ENCODE measurements at regions not wholly inside any gene's neighbourhood (a gene's known extent, or its start where the extent isn't known, plus 50 kb on each side); places are given as distances from the start of the nearest gene placed in this dataset.

- no peaks in the 10 kb centered on the region for H3K9me3 ChIP-seq
- TF ChIP-seq CTCF (IDR thresholded peaks at IDR 0.05), result no peak
- H3K4me3 ChIP-seq (ENCODE audit: low read depth in 1 of 2, low read length in 1 of 2), result no peak overlapping the region
- H3K36me3 ChIP-seq, result no peaks in the 10 kb centered on the region
- H3K27ac ChIP-seq, result no peak overlapping the region
- peaks cover 13% of the 10 kb centered on the region for H3K27me3 ChIP-seq
- no peaks in the 10 kb centered on the region for H3K4me1 ChIP-seq (ENCODE audit: control insufficient read depth in 1 of 2, insufficient read depth in 1 of 2, low read depth in 1 of 2, low read length in 1 of 2)
Measured at GRCh38 chr3:10745392-10745791, 70.6 kb upstream of the SLC6A11 start.

GRCh38 chr3:10746001-10746400 lies 70.0 kb upstream of the SLC6A11 start:
- Histone ChIP-seq H3K36me3 (no peaks in the 10 kb centered on the region), H3K4me3 (ENCODE audit: low read depth in 1 of 2, low read length in 1 of 2) (no peak overlapping the region), H3K27me3 (peaks cover 13% of the 10 kb centered on the region), H3K9me3 (no peaks in the 10 kb centered on the region), H3K4me1 (ENCODE audit: control insufficient read depth in 1 of 2, insufficient read depth in 1 of 2, low read depth in 1 of 2, low read length in 1 of 2) (no peaks in the 10 kb centered on the region), H3K27ac (no peak overlapping the region)
- no peak for TF ChIP-seq CTCF (IDR thresholded peaks at IDR 0.05)

GRCh38 chr3:10746684-10747083 lies 69.3 kb upstream of the SLC6A11 start:
- Histone ChIP-seq H3K27me3 (peaks cover 13% of the 10 kb centered on the region), H3K4me1 (ENCODE audit: control insufficient read depth in 1 of 2, insufficient read depth in 1 of 2, low read depth in 1 of 2, low read length in 1 of 2) (no peaks in the 10 kb centered on the region), H3K4me3 (ENCODE audit: low read depth in 1 of 2, low read length in 1 of 2) (no peak overlapping the region), H3K9me3 (no peaks in the 10 kb centered on the region), H3K27ac (no peak overlapping the region), H3K36me3 (no peaks in the 10 kb centered on the region)
- TF ChIP-seq CTCF (IDR thresholded peaks at IDR 0.05), result no peak

GRCh38 chr3:10747341-10747740 lies 68.7 kb upstream of the SLC6A11 start:
- Histone ChIP-seq H3K27ac (no peak overlapping the region), H3K4me3 (ENCODE audit: low read depth in 1 of 2, low read length in 1 of 2) (no peak overlapping the region), H3K36me3 (no peaks in the 10 kb centered on the region), H3K9me3 (no peaks in the 10 kb centered on the region), H3K4me1 (ENCODE audit: control insufficient read depth in 1 of 2, insufficient read depth in 1 of 2, low read depth in 1 of 2, low read length in 1 of 2) (no peaks in the 10 kb centered on the region), H3K27me3 (peaks cover 13% of the 10 kb centered on the region)
- no peak for TF ChIP-seq CTCF (IDR thresholded peaks at IDR 0.05)

- TF ChIP-seq CTCF (IDR thresholded peaks at IDR 0.05), result no peak
- Histone ChIP-seq H3K36me3 (no peaks in the 10 kb centered on the region), H3K4me1 (ENCODE audit: control insufficient read depth in 1 of 2, insufficient read depth in 1 of 2, low read depth in 1 of 2, low read length in 1 of 2) (no peaks in the 10 kb centered on the region), H3K9me3 (no peaks in the 10 kb centered on the region), H3K27me3 (peaks cover 18% of the 10 kb centered on the region), H3K4me3 (ENCODE audit: low read depth in 1 of 2, low read length in 1 of 2) (no peak overlapping the region), H3K27ac (no peak overlapping the region)
Measured at GRCh38 chr3:10748040-10748439, 68.0 kb upstream of the SLC6A11 start.

GRCh38 chr3:10753964-10754363 lies 62.1 kb upstream of the SLC6A11 start:
- Histone ChIP-seq H3K4me3 (ENCODE audit: low read depth in 1 of 2, low read length in 1 of 2) (no peak overlapping the region), H3K27ac (no peak overlapping the region), H3K36me3 (no peaks in the 10 kb centered on the region), H3K9me3 (no peaks in the 10 kb centered on the region), H3K27me3 (peaks cover 30% of the 10 kb centered on the region), H3K4me1 (ENCODE audit: control insufficient read depth in 1 of 2, insufficient read depth in 1 of 2, low read depth in 1 of 2, low read length in 1 of 2) (no peaks in the 10 kb centered on the region)
- TF ChIP-seq CTCF (IDR thresholded peaks at IDR 0.05), result no peak
